Activated CD4-positive, alpha-beta T cell treated with anti-CD3 and anti-CD28 coated beads, Interleukin-10, Interleukin-2, amounts not matched to agents 100 ng/mL and 50 ng/mL, durations not matched to agents 16 hours and 8 hours (primary cell): ENCODE measurements at regions not wholly inside any gene's neighbourhood (a gene's known extent, or its start where the extent isn't known, plus 50 kb on each side); places are given as distances from the start of the nearest gene placed in this dataset.
"Not testable (repeated sequence)": the region's sequence is repeated elsewhere in the genome, so short reads cannot be mapped to it uniquely, and the experiment has no call there.

Source experiments
- DNase-seq: peaks from one replicate; pipeline ENCODE4 v3.0.0-alpha.2; 2020

DNA sequence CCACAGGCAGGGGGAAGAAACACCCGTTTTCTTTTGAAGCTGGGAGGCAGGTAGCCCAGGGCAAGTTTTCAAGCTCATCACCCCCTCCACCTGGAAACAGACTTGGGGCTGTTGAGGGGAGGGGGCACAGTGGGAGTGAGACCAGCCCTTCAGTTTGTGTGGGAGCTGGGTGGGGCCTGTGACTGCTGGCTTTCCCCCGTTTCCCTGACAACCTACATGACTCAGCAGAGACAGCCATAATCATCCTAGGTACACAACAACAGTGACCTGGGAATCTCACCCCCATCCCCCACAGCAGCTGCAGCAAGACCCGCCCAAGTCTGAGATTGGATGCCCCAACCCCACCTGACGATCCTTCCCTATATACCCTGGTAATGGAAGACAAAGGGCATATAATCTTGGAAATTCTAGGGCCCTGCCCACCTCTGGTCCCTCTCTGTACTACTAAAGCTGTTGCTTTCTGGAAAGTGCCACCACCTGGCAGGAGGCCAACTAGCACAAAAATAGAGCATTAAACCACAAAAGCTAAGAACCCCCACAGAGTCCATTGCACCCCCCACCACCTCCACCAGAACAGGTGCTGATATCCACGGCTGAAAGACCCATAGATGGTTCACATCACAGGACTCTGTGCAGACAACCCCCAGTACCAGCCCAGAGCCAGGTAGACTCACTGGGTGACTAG lies 422.2 kb upstream of the SGO1 start:
- no peak for DNase-seq

DNA sequence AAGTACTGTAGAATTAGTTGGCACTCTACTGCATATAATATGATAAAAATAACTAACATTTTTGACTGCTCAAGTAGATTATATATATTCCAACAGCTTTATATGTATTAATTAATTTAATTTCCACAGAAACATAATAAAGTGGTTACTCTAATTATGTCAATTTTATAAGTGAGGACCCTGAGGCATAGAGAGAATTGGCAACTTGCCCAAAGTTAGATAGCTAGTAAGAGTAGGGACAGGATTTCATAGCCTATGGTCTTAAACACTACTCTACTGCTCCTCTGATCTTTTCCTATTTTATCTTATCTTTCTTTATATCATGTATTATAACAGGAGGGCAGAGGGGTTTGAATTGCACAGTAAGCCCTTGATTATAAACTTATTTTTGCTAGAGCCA lies 418.7 kb upstream of the SGO1 start:
- DNase-seq, result no peak

DNA sequence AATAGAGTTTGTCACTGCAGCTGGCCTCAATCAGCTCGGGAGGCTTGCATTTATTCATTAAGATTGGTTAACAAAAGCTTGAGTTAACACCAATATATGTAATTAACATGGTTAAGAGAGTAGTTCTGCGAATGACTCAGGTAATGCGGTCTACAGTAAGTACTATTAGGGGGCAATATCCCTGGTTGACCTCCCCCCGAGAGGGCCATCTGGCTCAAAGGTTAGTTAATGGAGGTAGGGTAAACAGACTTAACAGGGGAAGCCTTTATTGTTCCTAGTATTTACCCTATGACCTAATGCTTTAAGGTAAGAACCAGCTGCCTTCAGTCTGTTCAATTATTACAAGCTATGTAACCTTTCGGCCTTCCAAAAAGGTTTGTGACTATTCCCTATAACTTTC lies 403.3 kb upstream of the SGO1 start:
- DNase-seq, result no peak

DNA sequence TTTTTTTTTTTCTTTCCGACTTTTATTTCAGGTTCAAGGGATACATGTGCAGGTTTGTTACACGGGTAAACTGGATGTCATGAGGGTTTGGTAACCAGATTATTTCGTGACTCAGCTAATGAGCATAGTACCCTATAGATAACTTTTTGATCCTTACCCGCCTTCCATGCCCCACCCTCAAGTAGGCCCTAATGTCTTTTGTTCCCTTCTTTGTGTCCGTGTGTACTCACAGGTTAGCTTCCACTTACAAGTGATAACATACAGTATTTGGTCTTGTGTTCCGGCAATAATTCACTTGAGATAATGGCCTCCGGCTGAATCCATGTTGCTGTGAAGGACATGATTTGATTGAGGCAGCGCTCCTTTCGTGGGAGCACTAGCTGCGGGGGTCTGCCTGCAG lies 402.8 kb upstream of the SGO1 start:
- no peak for DNase-seq

DNA sequence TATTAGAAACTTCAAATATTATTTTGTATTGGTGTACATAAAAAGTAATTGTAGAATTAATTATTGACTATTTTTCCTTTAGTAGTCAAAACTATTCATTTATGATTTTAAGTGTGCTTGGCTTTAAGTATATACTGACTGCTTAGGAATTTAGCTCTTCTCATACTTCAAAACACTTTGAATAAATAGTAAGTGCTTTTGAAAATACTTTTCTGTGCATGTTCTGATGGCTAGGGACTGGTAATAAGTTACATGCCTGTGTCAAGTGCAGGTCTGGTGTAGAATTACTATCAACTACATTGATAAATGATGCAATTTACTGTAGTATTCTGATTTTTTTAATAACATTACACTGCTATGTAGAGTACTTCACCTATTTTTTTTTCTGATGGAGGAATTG lies 397.6 kb upstream of the SGO1 start:
- DNase-seq, result no peak

DNA sequence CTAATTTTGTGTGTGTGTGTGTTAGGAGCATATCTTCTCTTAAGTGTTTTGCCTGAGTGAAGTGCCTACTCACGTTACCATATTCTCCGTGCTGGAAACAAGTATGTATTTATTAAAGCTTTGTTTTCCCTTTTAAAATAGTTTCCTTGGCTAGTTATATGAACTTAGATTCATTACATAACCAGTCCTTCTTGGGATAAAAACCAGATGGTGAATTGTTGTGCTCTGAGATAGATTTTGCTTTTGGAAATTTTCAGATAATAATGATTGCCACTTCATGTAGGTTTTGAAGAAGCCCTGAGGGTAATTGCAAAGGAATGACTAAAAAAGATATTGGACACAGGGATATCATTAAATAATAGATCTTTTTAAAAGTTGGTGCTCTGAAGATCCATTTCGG lies 390.2 kb upstream of the SGO1 start:
- DNase-seq, result no peak

DNA sequence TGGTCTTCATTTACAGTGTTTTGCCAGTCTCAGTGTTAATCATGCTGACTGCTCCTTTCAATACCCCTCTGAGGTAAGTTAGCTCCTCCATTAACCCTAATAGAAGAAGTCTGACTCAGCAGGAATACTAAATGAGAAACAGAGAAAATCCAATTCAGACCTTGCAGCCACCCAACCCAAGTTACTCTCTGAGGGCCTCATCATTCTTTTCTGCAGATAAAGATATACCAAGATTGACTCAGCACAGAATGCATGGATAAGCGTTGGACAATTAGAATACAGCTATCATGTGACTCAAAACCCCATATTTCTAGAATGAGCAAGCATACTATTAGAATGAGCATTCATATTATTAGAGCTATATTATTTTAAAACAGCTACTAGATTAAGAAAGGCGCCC lies 389.1 kb upstream of the SGO1 start:
- no peak for DNase-seq

DNA sequence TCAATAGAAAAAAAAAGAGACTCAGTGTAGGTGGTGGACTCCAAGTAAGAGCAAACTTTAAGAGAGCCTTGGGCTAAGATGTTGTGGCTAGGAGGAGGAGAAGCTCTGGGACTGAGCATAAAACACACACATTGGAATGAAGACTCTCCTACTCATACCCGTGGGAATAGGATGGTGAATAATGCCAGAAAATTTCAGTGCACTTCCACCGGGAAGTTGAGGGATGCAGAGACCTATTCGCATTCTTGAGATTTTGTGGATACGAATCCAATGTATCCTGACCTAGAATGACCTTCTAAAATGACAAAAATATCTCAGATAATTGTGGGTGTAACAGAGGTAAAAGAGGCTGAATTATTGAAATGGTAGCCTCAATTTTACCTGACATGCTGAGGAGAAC lies 388.7 kb upstream of the SGO1 start:
- DNase-seq, result no peak

DNA sequence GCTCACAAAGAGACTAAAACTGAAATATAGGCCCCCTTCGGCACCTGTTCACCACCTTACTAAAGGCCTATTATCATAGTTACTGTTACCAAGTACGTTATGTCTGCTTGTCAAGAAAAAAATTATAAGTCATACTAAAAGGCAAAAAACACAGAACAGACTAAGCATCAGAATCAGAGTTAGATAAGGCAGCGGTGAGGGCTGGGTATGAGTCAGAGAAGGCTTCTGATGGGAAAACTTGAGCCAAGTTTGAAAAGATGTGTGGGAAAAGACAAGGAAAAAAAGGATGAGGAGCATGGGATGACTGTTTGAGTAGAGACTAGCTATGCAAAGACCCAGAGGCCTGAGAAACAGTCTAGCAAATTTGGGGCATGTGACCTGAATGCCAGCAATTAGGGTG lies 387.2 kb upstream of the SGO1 start:
- no peak for DNase-seq

DNA sequence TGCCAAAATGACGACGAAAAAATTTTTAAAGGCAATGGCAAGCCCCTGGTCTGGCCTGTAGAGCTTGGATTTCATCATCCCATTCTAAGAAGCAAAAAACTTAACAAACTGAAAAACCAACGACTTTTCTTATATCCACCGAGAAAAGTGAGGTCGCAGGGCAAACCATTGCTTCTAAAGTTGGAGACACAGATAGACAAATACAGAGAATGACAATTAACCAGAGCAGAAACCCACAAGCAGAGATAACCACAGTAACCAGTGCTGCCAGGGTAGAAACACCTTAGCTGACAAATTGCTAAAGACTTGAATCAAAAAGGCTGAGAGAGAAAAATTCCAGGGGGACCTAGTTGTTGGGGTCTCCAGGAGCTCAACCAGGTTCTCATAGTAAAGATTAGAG lies 386.5 kb upstream of the SGO1 start:
- no peak for DNase-seq

DNA sequence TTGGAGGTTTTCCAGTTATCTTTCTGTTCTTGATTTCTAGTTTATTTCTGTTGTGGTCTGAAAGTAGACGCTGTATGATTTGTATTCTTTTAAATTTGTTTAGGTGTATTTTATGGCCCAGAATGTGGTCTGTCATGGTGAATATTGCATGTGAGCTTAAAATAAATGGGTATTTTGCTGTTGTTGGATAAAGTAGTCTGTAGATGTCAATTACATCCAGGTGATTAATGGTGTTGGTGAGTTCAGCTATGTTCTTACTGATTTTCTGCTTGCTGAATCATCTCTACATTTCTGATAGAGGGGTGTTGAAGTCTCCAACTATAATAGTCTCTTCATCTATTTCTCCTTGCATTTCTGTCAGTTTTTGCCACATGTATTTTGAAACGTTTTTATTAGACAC lies 383.3 kb upstream of the SGO1 start:
- no peak for DNase-seq

DNA sequence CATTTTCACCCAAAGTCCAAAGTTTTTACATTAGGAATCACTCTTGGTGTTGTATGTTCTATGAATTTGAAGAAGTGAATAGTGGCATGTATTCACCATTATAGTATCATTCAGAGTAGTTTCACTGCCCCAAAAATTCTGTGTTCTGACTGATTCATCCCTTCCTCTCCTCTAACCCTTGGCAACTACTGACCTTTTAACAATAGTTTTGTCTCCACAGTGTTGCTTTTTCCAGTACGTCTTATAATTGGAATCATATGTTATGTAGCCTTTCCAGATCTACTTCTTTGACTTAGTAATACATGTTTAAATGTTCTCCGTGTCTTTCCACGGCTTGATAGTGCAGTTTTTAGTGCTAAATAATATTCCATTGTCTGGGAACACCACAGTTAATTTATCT lies 379.0 kb upstream of the SGO1 start:
- DNase-seq, result no peak

DNA sequence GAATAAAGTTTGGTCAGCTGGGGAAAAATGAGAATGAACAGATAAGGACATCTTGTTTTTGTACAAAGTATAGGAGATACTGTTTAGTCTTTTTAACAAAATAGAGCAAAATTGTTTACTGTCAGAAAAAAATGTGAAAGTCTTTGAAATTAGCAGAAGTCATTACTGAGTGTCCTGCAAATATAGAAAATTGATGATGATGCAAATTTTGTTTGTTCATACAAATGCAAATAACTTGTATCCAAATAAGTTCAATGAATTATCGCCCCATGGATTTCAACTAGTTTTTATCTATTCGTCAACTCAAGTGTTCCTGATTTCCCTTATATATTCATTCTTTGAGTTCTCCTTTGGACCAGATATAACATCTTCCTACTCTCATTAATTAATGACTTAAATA lies 378.0 kb upstream of the SGO1 start:
- DNase-seq, result no peak

DNA sequence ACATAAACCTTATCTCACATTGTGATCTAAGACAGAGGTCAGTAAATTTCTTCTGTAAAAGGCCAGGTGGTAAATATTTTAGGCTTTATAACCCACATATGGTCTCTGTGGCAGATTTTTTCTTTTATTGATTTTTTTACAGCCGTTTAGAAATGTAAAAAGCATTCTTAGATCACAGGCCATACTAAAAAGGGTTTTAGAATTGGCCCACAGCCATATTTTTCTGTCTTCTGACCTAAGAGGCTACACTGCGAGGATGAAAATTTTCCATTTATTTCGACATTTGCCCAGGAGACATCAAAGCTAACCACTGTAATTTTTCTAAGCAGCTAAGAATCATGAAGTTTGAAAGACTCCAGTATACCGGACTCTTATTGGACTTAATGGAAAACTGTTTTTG lies 377.2 kb upstream of the SGO1 start:
- no peak for DNase-seq

DNA sequence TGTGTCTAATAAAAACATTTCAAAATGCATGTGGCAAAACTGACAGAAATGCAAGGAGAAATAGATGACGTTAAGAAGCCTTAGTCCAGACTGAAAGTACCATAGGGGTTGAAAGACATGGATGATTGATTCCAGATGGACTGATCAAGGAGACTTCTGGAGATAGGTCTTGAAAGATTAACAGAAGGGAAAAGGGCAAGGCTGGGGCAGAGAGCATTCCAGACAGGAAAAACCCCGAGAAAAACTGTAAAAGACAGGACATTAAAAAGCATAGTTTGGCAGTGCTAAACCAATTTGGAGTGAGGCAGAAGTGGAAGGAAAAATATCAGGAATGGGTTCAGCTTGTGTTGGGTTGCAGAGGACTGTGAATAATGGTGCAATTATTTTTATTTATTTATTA lies 375.2 kb upstream of the SGO1 start:
- DNase-seq, result no peak

DNA sequence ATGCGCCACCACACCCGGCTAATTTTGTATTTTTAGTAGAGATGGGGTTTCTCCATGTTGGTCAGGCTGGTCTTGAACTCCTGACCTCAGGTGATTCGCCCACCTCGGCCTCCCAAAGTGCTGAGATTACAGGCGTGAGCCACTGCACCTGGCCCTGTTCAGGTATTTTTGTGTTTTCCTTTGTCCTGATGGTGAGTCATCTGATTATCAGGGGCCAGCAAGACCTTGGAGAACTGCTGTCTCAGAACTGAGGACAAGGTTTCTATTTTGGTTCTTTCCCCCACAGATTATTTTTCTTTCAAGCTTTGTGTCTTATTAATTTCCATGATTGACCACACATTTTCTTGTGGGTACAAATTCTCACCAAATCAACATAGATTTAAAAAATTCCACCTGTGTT lies 374.4 kb upstream of the SGO1 start:
- not testable (repeated sequence) for DNase-seq

DNA sequence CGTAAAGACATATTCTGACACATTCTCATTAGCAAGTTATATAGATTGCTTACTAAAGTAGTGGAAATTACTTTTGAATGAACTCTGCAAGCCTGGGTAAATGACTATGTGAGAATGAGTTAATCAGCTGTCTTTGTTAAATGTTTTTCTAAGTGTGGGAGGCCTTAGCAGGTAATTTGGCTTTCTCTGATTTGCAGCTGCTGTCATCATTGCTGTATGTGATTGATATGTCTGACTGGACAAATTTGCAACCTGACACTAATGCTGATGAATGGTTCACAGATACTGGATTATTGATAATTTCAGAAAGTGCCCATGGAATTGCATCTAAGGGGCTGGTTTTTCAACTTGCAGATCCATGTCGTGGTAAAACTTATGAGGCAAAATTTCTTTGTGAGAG lies 372.2 kb upstream of the SGO1 start:
- no peak for DNase-seq

DNA sequence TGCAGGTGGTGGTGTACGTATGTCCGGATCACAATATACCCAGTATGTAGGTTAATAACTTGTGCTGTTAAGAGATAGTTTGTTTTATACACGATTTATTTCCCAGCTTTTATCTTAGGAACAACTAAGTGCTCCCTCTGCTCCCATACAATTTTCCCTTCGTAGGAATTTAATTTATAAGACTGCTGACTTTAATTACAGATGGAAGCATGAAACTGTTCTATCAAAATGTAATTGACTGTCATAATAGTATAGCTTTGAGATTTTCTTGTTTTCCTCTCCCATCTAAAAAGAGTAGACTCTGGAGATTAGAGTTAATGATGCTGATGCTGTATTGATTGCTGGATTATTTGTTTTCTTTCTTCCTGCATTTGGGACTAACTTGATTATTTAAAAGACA lies 370.7 kb upstream of the SGO1 start:
- no peak for DNase-seq

DNA sequence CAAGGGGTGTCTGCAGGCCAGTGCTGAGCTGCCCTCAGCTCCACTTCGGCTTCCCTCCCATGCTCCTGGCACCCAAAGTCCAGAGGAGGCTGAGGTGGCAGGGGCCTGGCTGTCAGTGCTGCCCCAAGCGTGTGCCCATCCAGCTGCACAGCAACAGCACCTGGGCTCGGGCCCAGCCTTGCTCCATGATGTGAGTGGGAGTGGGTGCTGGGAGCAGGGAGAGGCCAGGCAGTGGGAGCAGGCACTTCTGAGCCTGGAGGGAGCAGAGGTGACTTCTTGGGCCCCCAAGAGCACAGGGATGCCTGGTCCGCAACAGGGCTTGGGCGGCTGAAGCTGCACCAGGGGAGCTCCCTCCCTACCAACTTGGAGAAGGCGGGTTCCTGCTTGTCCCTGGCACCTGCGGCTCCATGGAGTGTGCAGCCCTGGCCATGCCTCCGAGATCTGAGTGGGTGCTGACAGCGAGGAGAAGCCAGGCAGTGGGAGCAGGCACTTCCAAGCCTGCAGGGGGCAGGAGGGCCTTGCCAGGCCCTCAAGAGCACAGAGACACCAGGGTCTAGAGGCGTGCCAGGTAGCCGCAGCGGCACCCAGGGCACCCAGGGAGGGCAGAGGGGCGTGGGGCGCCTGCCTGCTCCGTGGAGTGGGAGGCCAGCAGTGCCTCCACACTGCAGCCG lies 366.7 kb upstream of the SGO1 start:
- no peak for DNase-seq

DNA sequence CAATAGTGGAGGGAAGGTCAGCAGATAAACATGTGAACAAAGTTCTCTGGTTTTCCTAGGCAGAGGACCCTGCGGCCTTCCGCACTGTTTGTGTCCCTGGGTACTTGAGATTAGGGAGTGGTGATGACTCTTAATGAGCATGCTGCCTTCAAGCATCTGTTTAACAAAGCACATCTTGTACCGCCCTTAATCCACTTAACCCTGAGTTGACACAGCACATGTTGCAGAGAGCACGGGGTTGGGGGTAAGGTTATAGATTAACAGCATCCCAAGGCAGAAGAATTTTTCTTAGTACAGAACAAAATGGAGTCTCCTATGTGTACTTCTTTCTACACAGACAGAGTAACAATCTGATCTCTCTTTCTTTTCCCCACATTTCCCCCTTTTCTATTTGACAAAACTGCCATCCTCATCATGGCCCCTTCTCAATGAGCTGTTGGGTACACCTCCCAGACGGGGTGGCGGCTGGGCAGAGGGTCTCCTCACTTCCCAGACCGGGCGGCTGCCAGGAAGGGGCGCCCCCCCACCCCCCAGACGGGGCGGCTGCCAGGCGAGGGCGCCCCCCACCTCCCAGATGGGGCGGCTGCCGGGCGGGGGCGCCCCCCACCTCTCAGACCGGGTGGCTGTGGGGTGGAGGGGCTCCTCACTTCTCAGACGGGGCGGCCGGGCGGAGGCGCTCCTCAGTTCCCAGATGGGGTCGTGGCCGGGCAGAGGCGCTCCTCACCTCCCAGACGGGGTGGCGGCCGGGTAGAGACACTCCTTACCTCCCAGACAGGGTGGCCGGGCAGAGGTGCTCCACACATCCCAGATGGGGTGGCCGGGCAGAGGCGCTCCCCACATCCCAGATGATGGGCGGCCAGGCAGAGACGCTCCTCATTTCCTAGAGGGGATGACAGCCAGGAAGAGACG lies 361.6 kb upstream of the SGO1 start:
- not testable (repeated sequence) for DNase-seq

DNA sequence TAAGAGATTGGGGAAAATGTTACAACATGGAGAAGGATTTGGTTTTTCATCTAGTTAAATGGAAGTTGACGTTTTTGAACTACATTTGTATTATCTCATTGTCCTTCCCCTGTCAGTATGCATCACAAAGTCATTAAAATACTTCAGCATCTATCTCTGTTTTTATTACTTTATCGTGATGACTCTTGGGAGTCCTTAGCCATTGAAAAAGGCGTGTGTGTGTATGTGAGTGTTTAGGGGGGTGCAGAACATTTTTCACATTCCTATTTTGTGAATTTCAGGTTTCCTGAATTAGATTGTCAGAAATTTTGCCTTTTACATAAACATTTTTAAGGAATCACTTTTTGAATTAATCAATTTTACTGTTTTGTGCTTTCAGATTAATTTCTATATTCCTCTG lies 360.6 kb upstream of the SGO1 start:
- no peak for DNase-seq

DNA sequence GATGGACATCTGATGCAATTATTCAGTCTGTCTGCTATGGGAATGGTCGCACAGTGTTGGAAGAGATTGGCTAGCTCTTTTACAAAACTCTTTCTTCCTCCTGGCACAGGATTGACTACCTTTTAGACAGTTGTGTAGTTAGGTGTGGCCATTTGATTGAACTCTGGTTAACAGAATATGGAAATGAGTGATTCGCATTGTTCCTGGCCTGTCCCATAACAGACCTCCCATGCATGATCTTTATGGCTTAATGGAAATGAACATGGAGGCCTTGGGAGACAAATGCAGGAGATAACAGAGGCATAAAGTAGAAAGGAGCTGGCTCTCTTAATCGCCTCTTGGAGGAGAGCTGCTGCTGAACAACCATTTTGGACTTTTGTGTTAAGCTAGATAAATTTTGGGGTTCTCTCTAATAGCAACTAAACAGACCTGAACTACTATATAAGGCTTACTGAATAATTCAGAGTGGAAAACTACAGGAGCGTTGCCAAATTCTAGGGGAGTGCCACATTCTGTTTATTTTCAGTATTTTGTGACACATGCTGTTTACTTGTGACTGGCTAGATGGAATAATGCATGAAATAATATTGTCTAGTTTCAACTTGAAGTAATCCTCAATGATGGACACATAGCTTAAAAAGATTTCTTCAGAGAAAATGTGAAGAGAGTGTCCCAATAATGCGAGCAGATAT lies 357.7 kb upstream of the SGO1 start:
- DNase-seq, result no peak

DNA sequence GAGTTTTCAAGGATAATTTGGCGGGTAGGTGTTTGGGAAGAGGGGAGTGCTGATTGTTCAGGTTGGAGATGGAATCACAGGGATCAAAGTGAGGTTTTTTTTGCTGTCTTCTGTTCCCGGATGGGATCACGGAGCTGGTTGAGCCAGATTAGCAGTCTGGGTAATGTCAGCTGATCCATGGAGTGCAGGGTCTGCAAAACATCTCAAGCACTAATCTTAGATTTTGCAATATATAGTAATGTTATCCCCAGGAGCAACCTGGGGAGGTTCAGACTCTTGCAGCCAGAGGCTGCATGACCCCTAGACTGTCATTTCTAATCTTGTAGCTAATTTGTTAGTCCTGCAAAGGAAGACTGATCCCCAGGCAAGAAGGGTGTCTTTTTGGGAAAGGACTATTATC lies 354.1 kb upstream of the SGO1 start:
- DNase-seq, result no peak

DNA sequence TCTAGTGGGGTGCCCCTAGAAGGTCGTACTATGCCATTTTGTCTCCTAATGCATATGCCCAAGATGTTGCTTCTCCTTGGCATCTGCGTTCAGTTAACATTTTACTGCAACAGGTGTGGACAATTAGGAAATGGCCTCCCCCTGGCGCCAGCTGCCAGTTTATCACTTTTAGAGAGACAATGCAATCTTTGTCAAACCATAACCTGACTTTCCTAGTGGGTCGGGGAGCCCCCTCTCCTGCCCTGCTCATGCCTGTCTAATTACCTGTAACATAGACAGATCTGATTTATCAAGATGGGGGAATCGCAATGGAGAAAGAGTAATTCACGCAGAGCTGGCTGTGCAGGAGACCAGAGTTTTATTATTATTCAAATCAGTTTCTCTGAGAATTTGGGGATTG lies 353.7 kb upstream of the SGO1 start:
- no peak for DNase-seq
